ENCODE measurements at regions not wholly inside any gene's neighbourhood (a gene's known extent, or its start where the extent isn't known, plus 50 kb on each side); places are given as distances from the start of the nearest gene placed in this dataset.

DNA sequence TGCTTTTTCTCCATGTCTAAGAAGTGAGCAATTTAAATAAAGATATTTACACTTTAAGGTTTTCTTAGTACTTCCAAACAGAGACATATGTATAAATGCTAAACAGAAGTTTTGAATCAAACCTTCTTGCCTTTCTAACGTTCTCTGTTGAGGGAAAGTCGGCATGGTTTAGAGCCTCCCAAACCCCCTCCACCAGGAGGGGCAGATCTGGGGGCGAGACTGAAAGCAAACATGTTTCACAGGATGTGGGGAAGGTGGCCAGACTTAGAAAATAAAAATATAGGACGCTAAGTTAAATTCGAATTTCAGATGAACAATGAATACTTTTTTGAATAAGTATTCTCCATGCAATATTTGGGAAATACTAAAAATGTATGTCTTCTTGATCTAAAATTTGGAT lies 208.3 kb upstream of the SHH start:
- TF ChIP-seq, protein P1, sequence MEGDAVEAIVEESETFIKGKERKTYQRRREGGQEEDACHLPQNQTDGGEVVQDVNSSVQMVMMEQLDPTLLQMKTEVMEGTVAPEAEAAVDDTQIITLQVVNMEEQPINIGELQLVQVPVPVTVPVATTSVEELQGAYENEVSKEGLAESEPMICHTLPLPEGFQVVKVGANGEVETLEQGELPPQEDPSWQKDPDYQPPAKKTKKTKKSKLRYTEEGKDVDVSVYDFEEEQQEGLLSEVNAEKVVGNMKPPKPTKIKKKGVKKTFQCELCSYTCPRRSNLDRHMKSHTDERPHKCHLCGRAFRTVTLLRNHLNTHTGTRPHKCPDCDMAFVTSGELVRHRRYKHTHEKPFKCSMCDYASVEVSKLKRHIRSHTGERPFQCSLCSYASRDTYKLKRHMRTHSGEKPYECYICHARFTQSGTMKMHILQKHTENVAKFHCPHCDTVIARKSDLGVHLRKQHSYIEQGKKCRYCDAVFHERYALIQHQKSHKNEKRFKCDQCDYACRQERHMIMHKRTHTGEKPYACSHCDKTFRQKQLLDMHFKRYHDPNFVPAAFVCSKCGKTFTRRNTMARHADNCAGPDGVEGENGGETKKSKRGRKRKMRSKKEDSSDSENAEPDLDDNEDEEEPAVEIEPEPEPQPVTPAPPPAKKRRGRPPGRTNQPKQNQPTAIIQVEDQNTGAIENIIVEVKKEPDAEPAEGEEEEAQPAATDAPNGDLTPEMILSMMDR (IDR thresholded peaks at IDR 0.05), result no peak
- no peak for TF ChIP-seq POLR2A (IDR thresholded peaks at IDR 0.05)
